GM12891 (cell line): ENCODE measurements at regions not wholly inside any gene's neighbourhood (a gene's known extent, or its start where the extent isn't known, plus 50 kb on each side); places are given as distances from the start of the nearest gene placed in this dataset.
"Not testable (repeated sequence)": the region's sequence is repeated elsewhere in the genome, so short reads cannot be mapped to it uniquely, and the experiment has no call there.

ENCODE experiments used
- DNase-seq: peaks from one replicate; pipeline ENCODE4 v3.0.0; 2011; ENCODE audit warnings: low spot score; ENCODE audit not compliant: insufficient read length
- FAIRE-seq: peaks from 2 replicates; lab custom pipeline; 2011; peaks lifted over from hg19 to GRCh38; lab: Jason Lieb, UNC
- PAX5 ChIP-seq: IDR thresholded peaks from 2 replicates; pipeline ENCODE4 v1.6.1; 2011; ENCODE audit warnings: low read length, moderate library complexity, mild to moderate bottlenecking; ENCODE audit not compliant: insufficient read depth, severe bottlenecking
- POLR2A ChIP-seq: IDR thresholded peaks from 2 replicates; pipeline ENCODE4 v1.6.1; 2011; ENCODE audit warnings: low read depth, low read length, control low read depth
- POLR2AphosphoS5 ChIP-seq: IDR thresholded peaks from 2 replicates; pipeline ENCODE4 v1.6.1; 2011; ENCODE audit warnings: low read depth, low read length, control low read depth
- POU2F2 ChIP-seq: IDR thresholded peaks from 2 replicates; pipeline ENCODE4 v1.6.1; 2011; ENCODE audit warnings: low read depth, mild to moderate bottlenecking, control low read depth, low read length, moderate library complexity
- SPI1 ChIP-seq: IDR thresholded peaks from 2 replicates; pipeline ENCODE4 v1.6.1; 2011; ENCODE audit warnings: low read depth, low read length, control low read depth
- TAF1 ChIP-seq: IDR thresholded peaks from 2 replicates; pipeline ENCODE4 v1.6.1; 2011; ENCODE audit warnings: low read depth, low read length, control low read depth

DNA sequence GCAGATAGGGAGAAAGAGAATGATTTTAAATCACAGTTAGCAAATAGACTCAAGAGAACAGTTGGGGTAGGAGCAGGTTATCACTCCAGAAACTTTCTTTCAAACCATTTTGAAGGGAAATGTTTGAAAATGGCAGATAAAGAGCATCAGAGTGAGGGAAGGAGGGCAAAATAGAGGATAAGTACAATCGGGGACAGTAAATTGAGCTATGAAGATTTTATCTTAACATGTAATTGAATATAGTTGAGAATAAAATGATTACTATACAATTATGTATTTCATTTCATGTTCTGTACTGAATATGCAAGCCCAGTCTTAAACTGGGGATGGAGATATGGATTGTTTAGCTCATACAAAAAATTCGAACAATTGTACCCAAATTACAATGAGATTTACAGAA is 54.0 kb downstream of the MAP10 start:
- DNase-seq: no peak
- no peak for FAIRE-seq

DNA sequence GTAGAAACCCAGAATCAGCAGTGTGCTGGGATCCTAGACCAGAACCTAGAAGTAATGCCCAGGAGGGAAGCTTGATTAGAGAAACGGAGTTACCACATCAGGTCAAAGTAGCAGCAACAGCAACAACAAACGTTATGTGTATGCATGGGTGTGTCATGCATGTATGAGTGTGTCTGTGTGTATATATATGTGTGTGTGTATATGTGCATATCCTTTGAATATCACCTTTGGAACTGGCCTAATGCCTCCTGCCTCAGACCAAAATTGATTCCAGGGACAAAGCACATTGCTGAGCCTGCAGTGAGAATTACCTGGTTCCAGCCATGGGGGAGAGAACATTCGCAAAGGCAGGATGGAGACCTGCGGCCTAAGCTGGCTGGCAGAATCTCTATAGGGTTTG is 55.9 kb downstream of the MAP10 start:
- no peak for DNase-seq
- no peak for FAIRE-seq
- no peak for TF ChIP-seq POLR2AphosphoS5
- no peak for TF ChIP-seq PAX5

More for the DNA sequence above, 54.0 kb downstream of the MAP10 start:
- TF ChIP-seq SPI1: no peak
- no peak for TF ChIP-seq TAF1
- no peak for TF ChIP-seq PAX5
- TF ChIP-seq POU2F2: no peak
- no peak for TF ChIP-seq POLR2AphosphoS5
- TF ChIP-seq POLR2A: no peak

DNA sequence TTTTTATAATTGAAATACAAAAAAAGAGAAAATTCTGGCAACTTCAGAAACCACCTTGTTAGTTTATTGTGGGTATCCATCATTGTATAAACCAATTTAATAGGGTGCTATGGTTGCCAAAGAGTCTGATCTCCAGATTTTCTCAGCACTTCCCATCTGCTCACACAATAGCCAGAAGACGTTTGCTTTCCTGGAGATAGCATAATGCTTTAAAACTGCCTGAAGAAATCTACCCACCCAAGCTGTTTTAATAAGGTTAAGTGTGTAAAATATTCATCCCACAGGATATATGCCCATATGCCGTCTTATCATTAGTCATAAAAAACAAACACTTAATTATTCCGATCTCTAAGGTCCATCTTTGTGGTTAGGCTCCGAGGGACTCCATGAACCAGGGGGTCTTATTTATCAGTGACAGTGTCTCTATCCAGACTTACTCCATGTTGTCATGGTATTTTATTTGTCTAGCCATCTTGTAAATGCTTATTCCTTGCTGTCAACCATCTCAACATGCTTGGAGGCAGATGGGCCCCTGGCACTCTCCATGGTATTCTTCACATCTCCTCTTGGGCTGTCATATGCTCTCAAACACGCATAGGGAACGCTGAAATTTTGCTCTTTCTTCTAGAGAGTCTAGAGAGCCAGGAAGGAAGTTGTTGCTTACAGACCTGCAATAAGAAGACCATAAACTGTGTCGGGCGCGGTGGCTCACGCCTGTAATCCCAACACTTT is 58.5 kb downstream of the MAP10 start:
- TF ChIP-seq TAF1 (no peak), POU2F2 (no peak), POLR2A (no peak), PAX5 (no peak), POLR2AphosphoS5 (no peak), SPI1 (no peak)
- FAIRE-seq: no peak
- no peak for DNase-seq

GRCh38 chr1:232865102-232865931 is 60.1 kb downstream of the MAP10 start:
- DNase-seq (no peak), FAIRE-seq (no peak)
- TF ChIP-seq POLR2AphosphoS5 (no peak), POLR2A (no peak), PAX5 (no peak), SPI1 (no peak), POU2F2 (no peak), TAF1 (no peak)

DNA sequence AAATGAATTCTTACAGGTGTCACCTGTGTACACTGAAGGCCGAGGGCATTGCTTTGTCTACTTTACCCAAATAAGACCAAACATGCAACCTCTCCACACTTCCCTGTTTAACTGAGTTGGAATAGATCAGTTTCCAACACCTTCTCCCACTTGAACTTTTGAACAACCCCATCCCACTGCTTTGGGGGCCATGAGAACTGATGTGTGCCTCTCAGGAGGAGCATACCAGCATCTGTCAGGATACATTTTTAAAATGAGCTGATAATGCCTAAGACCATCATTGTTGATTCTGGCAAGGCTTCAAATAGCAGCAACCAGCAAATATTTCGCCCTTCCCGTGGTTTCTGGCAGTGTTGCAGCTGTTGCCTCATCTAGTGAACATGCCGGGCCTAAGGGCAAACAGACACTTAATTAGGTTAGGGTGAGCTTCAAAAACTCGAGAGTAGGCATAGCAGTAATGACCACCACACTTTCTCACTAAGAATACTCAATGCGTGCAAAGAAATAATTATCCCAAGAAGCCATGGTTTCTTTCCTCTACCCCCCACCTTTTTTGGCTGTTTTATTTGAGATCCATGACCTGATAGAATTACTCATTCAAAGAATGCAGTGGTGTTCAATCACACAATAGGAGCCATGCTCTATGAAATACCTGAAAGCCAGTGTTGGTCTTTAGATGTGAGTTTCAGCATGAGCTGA is 63.7 kb downstream of the MAP10 start:
- no peak for FAIRE-seq
- TF ChIP-seq SPI1 (no peak), POLR2AphosphoS5 (no peak)
- DNase-seq: no peak

DNA sequence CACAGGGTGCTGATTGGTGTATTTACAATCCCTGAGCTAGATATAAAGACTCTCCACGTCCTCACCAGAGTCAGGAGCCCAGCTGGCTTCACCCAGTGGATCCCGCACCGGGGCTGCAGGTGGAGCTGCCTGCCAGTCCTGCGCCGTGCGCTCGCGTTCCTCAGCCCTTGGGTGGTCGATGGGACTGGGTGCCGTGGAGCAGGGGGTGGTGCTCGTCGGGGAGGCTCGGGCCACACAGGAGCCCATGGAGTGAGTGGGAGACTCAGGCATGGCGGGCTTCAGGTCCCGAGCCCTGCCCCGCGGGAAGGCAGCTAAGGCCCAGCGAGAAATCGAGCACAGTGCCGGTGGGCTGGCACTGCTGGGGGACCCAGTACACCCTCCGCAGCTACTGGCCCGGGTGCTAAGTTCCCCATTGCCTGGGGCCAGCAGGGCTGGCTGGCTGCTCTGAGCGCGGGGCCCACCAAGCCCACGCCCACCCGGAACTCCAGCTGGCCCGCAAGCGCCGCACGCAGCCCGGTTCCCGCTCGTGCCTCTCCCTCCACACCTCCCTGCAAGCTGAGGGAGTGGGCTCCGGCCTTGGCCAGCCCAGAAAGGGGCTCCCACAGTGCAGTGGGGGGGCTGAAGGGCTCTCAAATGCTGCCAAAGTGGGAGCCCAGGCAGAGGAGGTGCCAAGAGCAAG is 66.2 kb downstream of the MAP10 start:
- FAIRE-seq, DNase-seq: not testable (repeated sequence)

DNA sequence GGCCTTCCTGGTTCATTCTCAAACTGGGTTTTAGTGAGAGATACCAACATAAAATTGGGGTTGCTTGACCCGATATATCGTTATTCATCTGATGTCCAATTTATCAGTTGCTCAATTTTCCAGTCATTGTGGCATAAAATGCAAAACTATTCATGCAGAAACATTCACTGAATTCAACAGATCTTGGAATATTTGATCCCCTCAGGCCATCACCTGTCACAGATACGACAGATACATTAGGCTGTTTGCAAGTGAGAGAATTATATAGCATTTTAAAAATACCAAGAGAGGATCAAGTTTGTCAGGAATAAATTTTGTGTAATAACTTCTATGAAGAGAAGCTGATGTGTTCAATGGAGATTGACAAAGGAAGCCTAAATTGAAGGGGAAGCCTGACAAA is 67.1 kb downstream of the MAP10 start:
- TF ChIP-seq POU2F2 (no peak), PAX5 (no peak)
- no peak for DNase-seq
- no peak for FAIRE-seq

DNA sequence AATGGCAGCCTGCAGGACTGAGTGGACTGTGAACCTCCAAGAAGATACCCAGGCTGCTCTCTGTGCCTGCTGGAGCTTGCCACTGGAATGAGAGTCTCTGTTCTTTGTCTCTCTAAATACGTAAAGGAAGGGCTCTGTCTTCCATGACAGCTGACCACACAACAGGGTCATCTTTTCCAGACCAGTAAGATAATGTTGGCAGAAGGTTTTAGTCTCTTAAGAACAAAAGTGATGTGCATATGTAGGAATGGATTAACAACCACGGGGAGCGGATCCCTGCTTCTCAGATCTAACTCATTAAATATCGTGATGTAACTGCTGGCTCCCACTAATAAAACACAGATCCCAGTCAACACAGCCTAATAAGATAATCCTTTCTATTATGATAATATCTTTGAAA is 67.5 kb downstream of the MAP10 start:
- TF ChIP-seq POLR2A (no peak), TAF1 (no peak), PAX5 (no peak), POU2F2 (no peak), SPI1 (no peak), POLR2AphosphoS5 (no peak)
- DNase-seq (no peak), FAIRE-seq (no peak)

- no peak for FAIRE-seq
- TF ChIP-seq SPI1 (no peak), POLR2AphosphoS5 (no peak), POLR2A (no peak), POU2F2 (no peak), PAX5 (no peak), TAF1 (no peak)
Measured at GRCh38 chr1:232873412-232873811, 68.2 kb downstream of the MAP10 start.

More at GRCh38 chr1:232873412-232873811, 68.2 kb downstream of the MAP10 start:
- DNase-seq: no peak
